ENCODE measurements at regions not wholly inside any gene's neighbourhood (a gene's known extent, or its start where the extent isn't known, plus 50 kb on each side); places are given as distances from the start of the nearest gene placed in this dataset.

GRCh38 chr4:175469514-175469913 lies 342.6 kb downstream of the GPM6A start:
- DNase-seq, result no peak
- H3K27ac ChIP-seq, result no peak overlapping the region
- intact Hi-C loops (cut with DNase I), result no loop called here
- TF ChIP-seq POLR2A (IDR thresholded peaks at IDR 0.05) (no peak), CTCF (IDR thresholded peaks at IDR 0.05) (no peak)
- H3K4me3 ChIP-seq, result no peak overlapping the region
- no peaks in the 10 kb centered on the region for H3K27me3 ChIP-seq
- no peaks in the 10 kb centered on the region for H3K4me1 ChIP-seq
- H3K36me3 ChIP-seq, result no peaks in the 10 kb centered on the region
- 35 to 69% (median 51%) methylated on average over 2 of the region's 2 CpGs for WGBS, 4 donors
- ATAC-seq, result no peak
- peaks cover 0 to 5% (median 0%) of the 10 kb centered on the region in 12 donors for H3K9me3 ChIP-seq

GRCh38 chr4:175470131-175470530 lies 341.9 kb downstream of the GPM6A start:
- Histone ChIP-seq H3K9me3 (peaks cover 0 to 5% (median 0%) of the 10 kb centered on the region in 12 donors), H3K4me1 (no peaks in the 10 kb centered on the region), H3K27me3 (no peaks in the 10 kb centered on the region), H3K4me3 (no peak overlapping the region), H3K36me3 (no peaks in the 10 kb centered on the region), H3K27ac (no peak overlapping the region)
- no peak for TF ChIP-seq CTCF (IDR thresholded peaks at IDR 0.05)
- no peak for TF ChIP-seq POLR2A (IDR thresholded peaks at IDR 0.05)
- 43 to 55% (median 46%) methylated on average over 1 of the region's 1 CpG for WGBS, 4 donors
- intact Hi-C loops (cut with DNase I), result no loop called here
- DNase-seq (no peak), ATAC-seq (no peak)

- DNase-seq, result no peak
- Histone ChIP-seq H3K27me3 (no peaks in the 10 kb centered on the region), H3K27ac (no peak overlapping the region), H3K9me3 (peaks cover 0 to 4% (median 0%) of the 10 kb centered on the region in 12 donors), H3K4me1 (no peaks in the 10 kb centered on the region), H3K36me3 (no peaks in the 10 kb centered on the region), H3K4me3 (no peak overlapping the region)
- TF ChIP-seq POLR2A (IDR thresholded peaks at IDR 0.05), result no peak
- TF ChIP-seq CTCF (IDR thresholded peaks at IDR 0.05), result no peak
- 25 to 33% (median 26%) methylated on average over 2 of the region's 2 CpGs for WGBS, 4 donors
- intact Hi-C loops (cut with DNase I), result no loop called here
- no peak for ATAC-seq
Measured at GRCh38 chr4:175480404-175480803, 331.7 kb downstream of the GPM6A start.

- Histone ChIP-seq H3K9me3 (peaks cover 0 to 4% (median 0%) of the 10 kb centered on the region in 12 donors), H3K4me1 (no peaks in the 10 kb centered on the region), H3K36me3 (no peaks in the 10 kb centered on the region), H3K27ac (no peak overlapping the region), H3K4me3 (no peak overlapping the region), H3K27me3 (no peaks in the 10 kb centered on the region)
- WGBS, 4 donors, result 57 to 93% (median 91%) methylated on average over 1 to 5 of the region's 5 CpGs
- TF ChIP-seq POLR2A (IDR thresholded peaks at IDR 0.05), result no peak
- TF ChIP-seq CTCF (IDR thresholded peaks at IDR 0.05), result no peak
- peak in 1 of 4 donors; percentile 29 for ATAC-seq
- intact Hi-C loops (cut with DNase I), result no loop called here
- no peak for DNase-seq
Measured at GRCh38 chr4:175499735-175500352, 312.2 kb downstream of the GPM6A start.
